ENCODE measurements at regions not wholly inside any gene's neighbourhood (a gene's known extent, or its start where the extent isn't known, plus 50 kb on each side); places are given as distances from the start of the nearest gene placed in this dataset.
"Not testable (repeated sequence)": the region's sequence is repeated elsewhere in the genome, so short reads cannot be mapped to it uniquely, and the experiment has no call there.

- no peak overlapping the region for H3K27ac Mint-ChIP-seq
- H3K9me3 Mint-ChIP-seq, result peaks cover 1% of the 10 kb centered on the region
- H3K4me3 Mint-ChIP-seq, result no peak overlapping the region
- H3K4me1 Mint-ChIP-seq, result no peaks in the 10 kb centered on the region
- ATAC-seq (replicated peaks), result no peak
- no peaks in the 10 kb centered on the region for H3K36me3 Mint-ChIP-seq (ENCODE audit: low read depth)
- H3K27me3 Mint-ChIP-seq, result no peaks in the 10 kb centered on the region
These were observed 254.0 kb upstream of the KITLG start for GRCh38 chr12:88834226-88834625.

- Mint-ChIP-seq H3K9me3 (no peaks in the 10 kb centered on the region), H3K4me3 (no peak overlapping the region), H3K27ac (no peak overlapping the region), H3K27me3 (no peaks in the 10 kb centered on the region), H3K4me1 (no peaks in the 10 kb centered on the region), H3K36me3 (ENCODE audit: low read depth) (no peaks in the 10 kb centered on the region)
- ATAC-seq (replicated peaks), result no peak
These were observed 253.4 kb upstream of the KITLG start for GRCh38 chr12:88833641-88834116.

DNA sequence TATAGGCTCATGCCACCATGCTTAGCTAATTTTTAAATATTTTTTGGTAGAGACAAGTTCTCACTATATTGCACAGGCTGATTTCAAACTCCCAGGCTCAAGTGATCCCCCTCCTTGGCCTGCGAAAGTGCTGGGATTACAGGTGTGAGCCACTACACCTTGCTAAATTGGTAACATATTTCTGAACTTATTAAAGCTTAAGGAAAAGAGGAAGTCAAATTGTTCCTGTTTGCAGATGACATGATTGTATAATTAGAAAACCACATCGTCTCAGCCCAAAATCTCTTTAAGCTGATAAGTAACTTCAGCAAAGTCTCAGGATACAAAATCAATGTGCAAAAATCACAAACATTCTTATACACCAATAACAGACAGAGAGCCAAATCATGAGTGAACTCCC lies 248.3 kb upstream of the KITLG start:
- not testable (repeated sequence) for H3K27me3 Mint-ChIP-seq; H3K36me3 Mint-ChIP-seq (ENCODE audit: low read depth); H3K4me3 Mint-ChIP-seq; H3K4me1 Mint-ChIP-seq; H3K27ac Mint-ChIP-seq; H3K9me3 Mint-ChIP-seq; ATAC-seq (replicated peaks)

- no peaks in the 10 kb centered on the region for H3K4me1 Mint-ChIP-seq
- H3K27ac Mint-ChIP-seq, result no peak overlapping the region
- H3K4me3 Mint-ChIP-seq, result no peak overlapping the region
- no peak for ATAC-seq (replicated peaks)
- no peaks in the 10 kb centered on the region for H3K36me3 Mint-ChIP-seq (ENCODE audit: low read depth)
- H3K9me3 Mint-ChIP-seq, result no peaks in the 10 kb centered on the region
- H3K27me3 Mint-ChIP-seq, result no peaks in the 10 kb centered on the region
These were observed 239.7 kb upstream of the KITLG start for GRCh38 chr12:88820012-88820411.

DNA sequence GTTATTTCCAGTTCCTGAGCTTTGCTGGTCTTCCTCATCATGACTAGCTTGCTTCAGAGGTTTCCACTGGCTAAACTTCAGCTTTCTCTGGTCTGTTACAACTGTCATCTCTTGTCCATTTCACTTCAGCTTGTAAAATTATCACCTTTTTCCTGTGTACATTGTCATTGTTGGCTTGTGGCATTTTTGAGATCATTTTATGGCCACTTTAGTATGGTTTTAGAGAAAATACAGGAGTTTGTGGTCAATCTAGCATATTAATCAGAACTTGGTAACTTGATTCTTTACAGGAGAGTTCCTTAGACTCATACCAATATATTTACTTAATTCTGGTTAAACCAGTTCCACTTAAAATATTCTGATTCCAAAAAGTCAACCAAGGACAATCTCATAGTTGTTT lies 235.9 kb upstream of the KITLG start:
- no peak overlapping the region for H3K4me3 Mint-ChIP-seq
- H3K36me3 Mint-ChIP-seq (ENCODE audit: low read depth), result no peaks in the 10 kb centered on the region
- H3K27ac Mint-ChIP-seq, result no peak overlapping the region
- ATAC-seq (replicated peaks), result no peak
- no peaks in the 10 kb centered on the region for H3K9me3 Mint-ChIP-seq
- no peaks in the 10 kb centered on the region for H3K4me1 Mint-ChIP-seq
- peaks cover 4% of the 10 kb centered on the region for H3K27me3 Mint-ChIP-seq

DNA sequence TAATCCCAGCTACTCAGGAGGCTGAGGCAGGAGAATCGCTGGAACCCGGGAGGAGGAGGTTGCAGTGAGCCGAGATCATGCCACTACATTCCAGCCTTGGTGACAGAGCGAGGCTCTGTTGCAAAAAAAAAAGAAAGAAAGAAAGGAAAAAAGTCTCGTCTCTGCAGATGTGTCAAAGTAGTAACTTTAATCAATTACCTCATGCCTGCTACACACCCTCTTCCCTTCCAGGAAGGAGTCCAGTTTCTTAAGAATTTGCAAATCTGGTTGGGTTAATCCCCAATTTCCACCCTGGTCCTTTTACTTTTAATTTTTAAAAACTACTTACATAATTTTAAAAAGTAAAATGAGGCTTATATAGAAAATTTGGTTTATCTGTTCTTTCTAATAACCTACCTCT lies 234.5 kb upstream of the KITLG start:
- H3K36me3 Mint-ChIP-seq (ENCODE audit: low read depth), result no peaks in the 10 kb centered on the region
- peaks cover 4% of the 10 kb centered on the region for H3K27me3 Mint-ChIP-seq
- no peak for ATAC-seq (replicated peaks)
- H3K4me1 Mint-ChIP-seq, result no peaks in the 10 kb centered on the region
- H3K27ac Mint-ChIP-seq, result no peak overlapping the region
- H3K4me3 Mint-ChIP-seq, result no peak overlapping the region
- no peaks in the 10 kb centered on the region for H3K9me3 Mint-ChIP-seq

DNA sequence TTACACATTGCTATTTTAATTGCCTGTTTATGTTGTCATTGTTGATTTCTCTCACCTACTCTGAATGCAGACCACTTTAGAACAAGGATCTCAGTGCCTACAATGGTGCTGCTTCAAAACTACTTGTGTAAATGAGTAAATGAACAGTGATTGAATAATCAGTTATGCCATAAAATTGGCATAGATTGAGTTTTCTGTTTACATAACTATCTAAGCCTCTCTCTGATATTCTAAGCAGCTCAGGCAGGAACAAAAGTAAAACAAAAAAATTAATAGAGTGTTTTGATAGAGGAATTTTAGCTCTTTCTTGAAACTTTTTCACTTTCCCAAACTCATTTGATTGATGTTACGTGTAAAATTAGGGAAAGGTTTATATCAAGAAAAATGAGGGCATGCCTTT lies 232.3 kb upstream of the KITLG start:
- H3K27me3 Mint-ChIP-seq, result peaks cover 4% of the 10 kb centered on the region
- no peak overlapping the region for H3K4me3 Mint-ChIP-seq
- no peak overlapping the region for H3K27ac Mint-ChIP-seq
- H3K9me3 Mint-ChIP-seq, result no peaks in the 10 kb centered on the region
- no peaks in the 10 kb centered on the region for H3K36me3 Mint-ChIP-seq (ENCODE audit: low read depth)
- H3K4me1 Mint-ChIP-seq, result no peaks in the 10 kb centered on the region
- no peak for ATAC-seq (replicated peaks)

GRCh38 chr12:88810806-88811205 lies 230.5 kb upstream of the KITLG start:
- Mint-ChIP-seq H3K4me3 (no peak overlapping the region), H3K27me3 (peaks cover 4% of the 10 kb centered on the region), H3K4me1 (no peaks in the 10 kb centered on the region), H3K9me3 (no peaks in the 10 kb centered on the region), H3K27ac (no peak overlapping the region), H3K36me3 (ENCODE audit: low read depth) (no peaks in the 10 kb centered on the region)
- no peak for ATAC-seq (replicated peaks)

DNA sequence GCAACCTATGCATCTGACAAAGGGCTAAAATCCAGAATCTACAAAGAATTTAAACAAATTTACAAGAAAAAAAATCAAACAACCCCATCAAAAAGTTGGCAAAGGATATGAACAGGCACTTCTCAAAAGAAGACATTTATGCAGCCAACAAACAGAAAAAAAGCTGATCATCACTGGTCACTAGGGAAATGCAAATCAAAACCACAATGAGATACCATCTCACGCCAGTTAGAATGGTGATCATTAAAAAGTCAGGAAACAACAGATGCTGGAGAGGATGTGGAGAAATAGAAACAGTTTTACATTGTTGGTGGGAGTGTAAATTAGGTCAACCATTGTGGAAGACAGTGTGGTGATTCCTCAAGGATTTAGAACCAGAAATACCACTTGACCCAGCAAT lies 229.6 kb upstream of the KITLG start:
- not testable (repeated sequence) for ATAC-seq (replicated peaks); H3K27me3 Mint-ChIP-seq; H3K9me3 Mint-ChIP-seq; H3K36me3 Mint-ChIP-seq (ENCODE audit: low read depth); H3K4me1 Mint-ChIP-seq; H3K4me3 Mint-ChIP-seq; H3K27ac Mint-ChIP-seq

DNA sequence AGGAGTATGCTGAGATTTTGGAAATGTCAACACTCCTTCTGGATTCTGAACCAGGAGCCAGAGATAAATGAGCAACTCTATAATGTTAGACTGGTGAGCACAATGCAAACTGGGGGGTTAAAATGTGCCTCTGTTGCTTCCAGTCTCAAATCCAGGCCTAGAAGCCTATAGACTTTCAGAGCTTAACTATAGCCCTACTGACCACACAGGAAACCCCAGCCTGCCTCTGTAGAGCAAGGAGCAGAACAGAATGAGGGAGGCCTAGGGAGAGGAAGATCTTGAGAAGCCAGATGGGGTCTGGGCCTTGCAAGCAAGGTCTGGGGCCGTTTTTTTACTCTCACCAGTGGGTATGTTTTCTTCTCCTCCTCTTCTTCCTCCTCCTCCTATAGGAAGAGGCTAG lies 225.4 kb upstream of the KITLG start:
- no peak for ATAC-seq (replicated peaks)
- H3K4me3 Mint-ChIP-seq, result no peak overlapping the region
- no peaks in the 10 kb centered on the region for H3K36me3 Mint-ChIP-seq (ENCODE audit: low read depth)
- H3K27me3 Mint-ChIP-seq, result no peaks in the 10 kb centered on the region
- no peaks in the 10 kb centered on the region for H3K4me1 Mint-ChIP-seq
- no peaks in the 10 kb centered on the region for H3K9me3 Mint-ChIP-seq
- H3K27ac Mint-ChIP-seq, result no peak overlapping the region

GRCh38 chr12:88805286-88805685 lies 225.0 kb upstream of the KITLG start:
- no peak overlapping the region for H3K4me3 Mint-ChIP-seq
- H3K27me3 Mint-ChIP-seq, result no peaks in the 10 kb centered on the region
- H3K27ac Mint-ChIP-seq, result no peak overlapping the region
- no peaks in the 10 kb centered on the region for H3K9me3 Mint-ChIP-seq
- ATAC-seq (replicated peaks), result no peak
- H3K36me3 Mint-ChIP-seq (ENCODE audit: low read depth), result no peaks in the 10 kb centered on the region
- no peaks in the 10 kb centered on the region for H3K4me1 Mint-ChIP-seq

- ATAC-seq (replicated peaks), result no peak
- H3K4me3 Mint-ChIP-seq, result no peak overlapping the region
- no peaks in the 10 kb centered on the region for H3K4me1 Mint-ChIP-seq
- H3K9me3 Mint-ChIP-seq, result no peaks in the 10 kb centered on the region
- H3K27ac Mint-ChIP-seq, result no peak overlapping the region
- no peaks in the 10 kb centered on the region for H3K27me3 Mint-ChIP-seq
- H3K36me3 Mint-ChIP-seq (ENCODE audit: low read depth), result no peaks in the 10 kb centered on the region
These were observed 221.9 kb upstream of the KITLG start for GRCh38 chr12:88802096-88802706.

- Mint-ChIP-seq H3K9me3 (no peaks in the 10 kb centered on the region), H3K4me1 (no peaks in the 10 kb centered on the region), H3K27me3 (no peaks in the 10 kb centered on the region), H3K36me3 (ENCODE audit: low read depth) (no peaks in the 10 kb centered on the region), H3K4me3 (no peak overlapping the region), H3K27ac (no peak overlapping the region)
- ATAC-seq (replicated peaks), result no peak
These were observed 221.2 kb upstream of the KITLG start for GRCh38 chr12:88801227-88802095.

GRCh38 chr12:88793096-88793495 lies 212.8 kb upstream of the KITLG start:
- H3K36me3 Mint-ChIP-seq (ENCODE audit: low read depth), result no peaks in the 10 kb centered on the region
- no peaks in the 10 kb centered on the region for H3K27me3 Mint-ChIP-seq
- no peak overlapping the region for H3K27ac Mint-ChIP-seq
- H3K4me1 Mint-ChIP-seq, result no peaks in the 10 kb centered on the region
- ATAC-seq (replicated peaks), result no peak
- H3K4me3 Mint-ChIP-seq, result no peak overlapping the region
- H3K9me3 Mint-ChIP-seq, result peaks cover 20% of the 10 kb centered on the region

DNA sequence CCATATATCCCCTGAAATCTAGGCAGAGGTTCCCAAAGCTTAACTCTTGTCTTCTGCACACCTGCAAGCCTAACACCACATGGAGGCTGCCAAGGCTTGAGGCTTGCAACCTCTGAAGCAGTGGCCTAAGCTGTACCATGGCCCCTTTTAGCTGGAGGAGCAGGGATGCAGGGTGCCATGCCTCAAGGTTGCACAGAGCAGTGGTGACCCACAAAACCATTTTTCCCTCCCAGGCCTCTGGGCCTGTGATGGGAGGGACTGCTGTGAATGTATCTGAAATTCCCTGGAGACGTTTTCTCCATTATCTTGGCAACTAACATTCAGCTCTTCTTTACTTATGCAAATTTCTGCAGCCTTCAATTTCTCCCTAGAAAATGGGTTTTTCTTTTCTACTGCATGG lies 210.0 kb upstream of the KITLG start:
- H3K4me3 Mint-ChIP-seq, result no peak overlapping the region
- ATAC-seq (replicated peaks), result no peak
- no peaks in the 10 kb centered on the region for H3K4me1 Mint-ChIP-seq
- H3K36me3 Mint-ChIP-seq (ENCODE audit: low read depth), result no peaks in the 10 kb centered on the region
- peaks cover 20% of the 10 kb centered on the region for H3K9me3 Mint-ChIP-seq
- no peaks in the 10 kb centered on the region for H3K27me3 Mint-ChIP-seq
- no peak overlapping the region for H3K27ac Mint-ChIP-seq
